Upper lobe of right lung (tissue), 1 donor: ENCODE measurements at regions not wholly inside any gene's neighbourhood (a gene's known extent, or its start where the extent isn't known, plus 50 kb on each side); places are given as distances from the start of the nearest gene placed in this dataset.

Experiments used
- ATAC-seq: fragments of 200-7000 bp; cut with Tn5 transposase; one replicate; pipeline ENCODE4 v1.9.1; 2020; ENCODE audit warnings: mild to moderate bottlenecking, moderate library complexity
- DNase-seq: peaks from one replicate; pipeline ENCODE4 v3.0.0-alpha.2; 2020
- H3K27ac ChIP-seq: fragments of 200-600 bp; one replicate; pipeline ENCODE4 v1.8.0; 2022
- H3K27me3 ChIP-seq: fragments of 200-600 bp; one replicate; pipeline ENCODE4 v1.8.0; 2022; ENCODE audit warnings: mild to moderate bottlenecking
- H3K36me3 ChIP-seq: fragments of 200-600 bp; one replicate; pipeline ENCODE4 v1.8.0; 2022
- H3K4me1 ChIP-seq: fragments of 200-600 bp; one replicate; pipeline ENCODE4 v1.8.0; 2022
- H3K4me3 ChIP-seq: fragments of 200-600 bp; one replicate; pipeline ENCODE4 v1.8.0; 2022; ENCODE audit warnings: mild to moderate bottlenecking
- H3K9me3 ChIP-seq: fragments of 200-600 bp; one replicate; pipeline ENCODE4 v1.8.0; 2022
- intact Hi-C: fragments of 100-400 bp; cut with DNase I; formaldehyde crosslinking; loops from one replicate; pipeline ENCODE4 v1.11.0; 2022
- TF ChIP-seq, protein P1 (sequence below): fragments of 200-600 bp; IDR thresholded peaks from one replicate; pipeline ENCODE4 v1.8.0; 2022; ENCODE audit warnings: antibody characterized with exemption
- donor health status: DM: no; HTN: yes; CAD: no; lungs with severe emphysema.

DNA sequence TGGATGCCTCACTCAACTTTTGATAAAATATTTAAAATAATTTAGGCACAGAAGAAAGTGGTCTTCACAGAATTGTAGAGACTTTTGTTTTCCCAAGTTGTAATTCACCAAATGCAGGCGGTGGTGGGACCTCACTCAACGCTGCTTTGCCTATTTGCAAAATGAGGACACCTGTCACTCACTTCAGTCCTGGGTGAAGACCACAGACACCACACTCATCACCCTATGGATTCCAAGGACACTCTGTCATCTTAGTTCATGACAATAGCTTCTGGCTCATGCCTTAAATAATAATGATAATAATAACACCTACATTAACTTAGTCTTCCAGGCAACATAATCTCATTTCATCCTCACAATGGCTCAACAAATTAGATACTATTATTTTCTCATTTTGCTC is 234.4 kb downstream of the RNF152 start:
- intact Hi-C loops: no loop called here
- H3K36me3 ChIP-seq: no peaks in the 10 kb centered on the region
- TF ChIP-seq, protein P1, sequence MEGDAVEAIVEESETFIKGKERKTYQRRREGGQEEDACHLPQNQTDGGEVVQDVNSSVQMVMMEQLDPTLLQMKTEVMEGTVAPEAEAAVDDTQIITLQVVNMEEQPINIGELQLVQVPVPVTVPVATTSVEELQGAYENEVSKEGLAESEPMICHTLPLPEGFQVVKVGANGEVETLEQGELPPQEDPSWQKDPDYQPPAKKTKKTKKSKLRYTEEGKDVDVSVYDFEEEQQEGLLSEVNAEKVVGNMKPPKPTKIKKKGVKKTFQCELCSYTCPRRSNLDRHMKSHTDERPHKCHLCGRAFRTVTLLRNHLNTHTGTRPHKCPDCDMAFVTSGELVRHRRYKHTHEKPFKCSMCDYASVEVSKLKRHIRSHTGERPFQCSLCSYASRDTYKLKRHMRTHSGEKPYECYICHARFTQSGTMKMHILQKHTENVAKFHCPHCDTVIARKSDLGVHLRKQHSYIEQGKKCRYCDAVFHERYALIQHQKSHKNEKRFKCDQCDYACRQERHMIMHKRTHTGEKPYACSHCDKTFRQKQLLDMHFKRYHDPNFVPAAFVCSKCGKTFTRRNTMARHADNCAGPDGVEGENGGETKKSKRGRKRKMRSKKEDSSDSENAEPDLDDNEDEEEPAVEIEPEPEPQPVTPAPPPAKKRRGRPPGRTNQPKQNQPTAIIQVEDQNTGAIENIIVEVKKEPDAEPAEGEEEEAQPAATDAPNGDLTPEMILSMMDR: no peak
- no peaks in the 10 kb centered on the region for H3K27me3 ChIP-seq
- no peak overlapping the region for H3K4me3 ChIP-seq
- no peaks in the 10 kb centered on the region for H3K9me3 ChIP-seq
- no peaks in the 10 kb centered on the region for H3K4me1 ChIP-seq
- ATAC-seq (no peak), DNase-seq (no peak)
- H3K27ac ChIP-seq: no peak overlapping the region

DNA sequence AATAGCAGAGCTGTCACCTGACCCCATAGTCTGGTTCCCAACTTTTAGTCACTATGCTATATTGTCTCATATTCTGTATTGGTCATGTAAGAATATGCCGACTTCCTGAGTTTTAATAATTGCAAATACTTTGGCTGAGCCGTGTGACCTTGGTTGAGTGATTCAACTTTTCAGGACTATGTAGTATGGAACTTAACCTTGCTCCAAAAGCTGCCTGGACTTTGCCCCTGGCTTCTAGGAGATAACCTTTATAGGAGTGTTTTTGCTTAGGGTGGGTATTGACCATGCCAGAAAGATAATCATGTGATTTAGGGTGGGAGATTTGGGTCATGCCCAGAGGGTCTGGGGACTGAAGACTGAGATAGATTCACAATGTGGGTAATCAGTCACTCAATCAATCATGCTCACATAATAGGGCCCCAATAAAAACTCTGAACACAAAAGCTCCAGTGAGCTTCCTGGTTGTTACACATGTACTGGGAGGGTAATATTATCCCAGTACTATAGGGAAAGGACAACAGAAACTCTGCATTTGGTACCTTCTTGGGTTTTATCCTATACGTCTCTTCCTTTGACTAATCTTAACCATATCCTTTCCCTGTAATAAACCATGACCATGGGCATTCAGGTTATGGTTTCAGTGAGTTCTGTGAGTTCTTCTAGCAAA is 235.6 kb downstream of the RNF152 start:
- intact Hi-C loops: no loop called here
- H3K27ac ChIP-seq: no peak overlapping the region
- TF ChIP-seq, protein P1: no peak

DNA sequence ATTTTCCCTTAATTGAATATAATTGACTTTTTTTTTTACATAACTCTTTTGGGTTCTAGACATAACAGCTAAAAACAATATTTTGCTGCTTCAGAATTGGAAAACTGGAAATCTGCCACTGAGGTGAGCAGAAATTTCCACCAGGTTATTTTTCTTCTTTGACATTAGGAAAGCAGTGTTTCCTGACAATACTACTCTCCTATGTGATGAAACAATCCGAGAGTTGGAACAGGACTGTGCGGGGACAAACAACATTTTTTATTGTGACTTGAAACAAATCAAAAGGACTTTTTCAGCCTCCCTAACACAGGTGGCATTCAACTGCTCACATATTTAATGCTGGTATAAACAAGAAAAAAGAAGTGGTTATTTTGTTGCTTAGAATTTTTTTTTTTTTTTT is 237.2 kb downstream of the RNF152 start:
- Histone ChIP-seq H3K4me3 (no peak overlapping the region), H3K27me3 (no peaks in the 10 kb centered on the region), H3K9me3 (no peaks in the 10 kb centered on the region), H3K36me3 (no peaks in the 10 kb centered on the region), H3K4me1 (no peaks in the 10 kb centered on the region), H3K27ac (no peak overlapping the region)
- intact Hi-C loops: no loop called here
- DNase-seq: no peak
- no peak for ATAC-seq
- TF ChIP-seq, protein P1: no peak

More for the DNA sequence above, 235.6 kb downstream of the RNF152 start:
- ATAC-seq (no peak), DNase-seq (no peak)
- H3K27me3 ChIP-seq: no peaks in the 10 kb centered on the region
- H3K4me3 ChIP-seq: no peak overlapping the region
- H3K36me3 ChIP-seq: no peaks in the 10 kb centered on the region
- no peaks in the 10 kb centered on the region for H3K9me3 ChIP-seq
- no peaks in the 10 kb centered on the region for H3K4me1 ChIP-seq

DNA sequence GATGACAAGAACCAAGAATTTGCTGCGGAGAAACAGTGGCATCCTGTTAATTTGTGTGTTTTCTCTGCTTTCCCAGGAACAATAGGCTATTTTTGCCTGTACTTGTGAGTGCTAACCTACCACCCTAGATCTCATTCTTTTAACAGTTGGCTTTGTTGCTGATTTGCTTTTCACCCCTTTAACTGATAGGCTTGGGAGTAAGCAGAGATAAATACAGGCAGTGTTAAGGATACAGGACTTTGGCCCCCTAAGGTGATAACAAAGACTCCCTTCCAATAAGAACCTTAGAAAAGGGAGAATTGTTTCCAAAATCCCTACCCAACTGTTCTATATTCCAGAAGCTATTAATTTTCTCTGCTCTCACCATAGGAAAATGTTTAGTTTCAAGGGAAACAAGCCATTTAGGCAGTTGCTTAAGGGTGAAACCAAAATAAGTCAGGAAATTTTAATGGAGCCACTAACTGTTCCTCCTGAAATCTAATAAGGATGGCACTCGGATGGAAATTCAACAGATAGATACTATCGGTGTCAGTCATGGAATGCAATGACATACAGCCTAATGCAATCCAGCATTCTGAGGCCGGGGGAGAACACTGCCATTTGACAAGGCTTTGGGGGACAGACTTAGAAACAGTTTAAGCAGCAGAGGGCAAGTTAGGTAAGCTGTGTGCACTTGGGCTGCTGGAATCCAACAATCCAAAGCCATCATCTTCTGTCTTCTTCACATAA is 238.8 kb downstream of the RNF152 start:
- Histone ChIP-seq H3K4me1 (no peaks in the 10 kb centered on the region), H3K27ac (no peak overlapping the region), H3K27me3 (no peaks in the 10 kb centered on the region), H3K4me3 (no peak overlapping the region), H3K36me3 (no peaks in the 10 kb centered on the region), H3K9me3 (no peaks in the 10 kb centered on the region)
- TF ChIP-seq, protein P1: no peak
- DNase-seq (no peak), ATAC-seq (no peak)
- intact Hi-C loops: no loop called here

DNA sequence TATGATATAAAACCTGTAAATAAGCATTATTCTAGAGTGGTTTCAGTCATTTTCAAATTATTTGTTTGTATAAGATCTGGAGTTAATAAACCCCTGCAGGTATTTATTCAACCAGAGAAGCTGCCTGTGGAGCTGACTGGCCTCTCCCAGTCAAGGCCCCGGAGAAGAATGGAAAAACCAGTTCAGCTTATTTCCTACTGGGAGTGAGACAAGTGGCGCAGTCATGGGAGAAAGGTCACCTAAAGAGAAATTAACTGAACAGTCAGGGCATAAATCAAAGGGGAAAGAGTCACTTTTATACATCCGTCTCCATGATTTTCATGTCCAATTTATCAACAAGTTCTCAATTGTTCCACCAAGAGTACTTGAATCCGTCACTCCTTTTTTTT is 240.9 kb downstream of the RNF152 start:
- TF ChIP-seq, protein P1: no peak
- H3K4me1 ChIP-seq: no peaks in the 10 kb centered on the region
- ATAC-seq: no peak
- intact Hi-C loops: no loop called here
- H3K9me3 ChIP-seq: no peaks in the 10 kb centered on the region
- no peak for DNase-seq
- H3K27me3 ChIP-seq: no peaks in the 10 kb centered on the region
- no peaks in the 10 kb centered on the region for H3K36me3 ChIP-seq
- no peak overlapping the region for H3K4me3 ChIP-seq
- no peak overlapping the region for H3K27ac ChIP-seq
